ENCODE measurements at regions not wholly inside any gene's neighbourhood (a gene's known extent, or its start where the extent isn't known, plus 50 kb on each side); places are given as distances from the start of the nearest gene placed in this dataset.

- intact Hi-C loops (cut with micrococcal nuclease) = no loop called here
- no peak for DNase-seq
- ChIA-PET CTCF (no interaction called here), POLR2A (no interaction called here)
- peaks cover 4% of the 10 kb centered on the region for H3K9me3 Mint-ChIP-seq
- H3K4me3 Mint-ChIP-seq = no peak overlapping the region
- no peak for ATAC-seq
- no peaks in the 10 kb centered on the region for H3K27me3 Mint-ChIP-seq
- TF ChIP-seq, protein P1, sequence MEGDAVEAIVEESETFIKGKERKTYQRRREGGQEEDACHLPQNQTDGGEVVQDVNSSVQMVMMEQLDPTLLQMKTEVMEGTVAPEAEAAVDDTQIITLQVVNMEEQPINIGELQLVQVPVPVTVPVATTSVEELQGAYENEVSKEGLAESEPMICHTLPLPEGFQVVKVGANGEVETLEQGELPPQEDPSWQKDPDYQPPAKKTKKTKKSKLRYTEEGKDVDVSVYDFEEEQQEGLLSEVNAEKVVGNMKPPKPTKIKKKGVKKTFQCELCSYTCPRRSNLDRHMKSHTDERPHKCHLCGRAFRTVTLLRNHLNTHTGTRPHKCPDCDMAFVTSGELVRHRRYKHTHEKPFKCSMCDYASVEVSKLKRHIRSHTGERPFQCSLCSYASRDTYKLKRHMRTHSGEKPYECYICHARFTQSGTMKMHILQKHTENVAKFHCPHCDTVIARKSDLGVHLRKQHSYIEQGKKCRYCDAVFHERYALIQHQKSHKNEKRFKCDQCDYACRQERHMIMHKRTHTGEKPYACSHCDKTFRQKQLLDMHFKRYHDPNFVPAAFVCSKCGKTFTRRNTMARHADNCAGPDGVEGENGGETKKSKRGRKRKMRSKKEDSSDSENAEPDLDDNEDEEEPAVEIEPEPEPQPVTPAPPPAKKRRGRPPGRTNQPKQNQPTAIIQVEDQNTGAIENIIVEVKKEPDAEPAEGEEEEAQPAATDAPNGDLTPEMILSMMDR (IDR thresholded peaks at IDR 0.05) = no peak
- H3K4me1 Mint-ChIP-seq (ENCODE audit: low read depth) = no peaks in the 10 kb centered on the region
- H3K36me3 Mint-ChIP-seq (ENCODE audit: low read depth) = no peaks in the 10 kb centered on the region
- H3K27ac Mint-ChIP-seq = no peak overlapping the region
These were observed 521.7 kb upstream of the FZD8 start for GRCh38 chr10:36163827-36164226.

DNA sequence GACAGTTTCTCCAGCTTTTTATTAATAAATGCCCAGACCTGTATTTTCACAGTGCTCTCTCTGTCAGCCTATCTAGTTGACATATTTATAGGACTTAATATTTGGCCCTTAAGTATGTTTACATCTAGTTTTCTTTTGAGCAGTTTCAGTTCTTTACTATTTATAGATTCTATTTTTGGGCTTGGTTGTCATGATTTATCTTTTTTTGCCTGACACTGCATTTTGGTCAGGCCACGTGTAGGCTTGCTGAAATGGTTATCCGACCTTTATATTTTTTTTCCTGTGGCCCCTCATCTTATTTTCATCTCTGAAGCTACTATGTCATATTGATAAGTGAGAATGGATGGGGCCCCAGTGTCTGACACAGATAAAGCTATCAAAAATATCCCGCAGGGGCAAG lies 515.4 kb upstream of the FZD8 start:
- TF ChIP-seq, protein P1 (IDR thresholded peaks at IDR 0.05) = no peak

DNA sequence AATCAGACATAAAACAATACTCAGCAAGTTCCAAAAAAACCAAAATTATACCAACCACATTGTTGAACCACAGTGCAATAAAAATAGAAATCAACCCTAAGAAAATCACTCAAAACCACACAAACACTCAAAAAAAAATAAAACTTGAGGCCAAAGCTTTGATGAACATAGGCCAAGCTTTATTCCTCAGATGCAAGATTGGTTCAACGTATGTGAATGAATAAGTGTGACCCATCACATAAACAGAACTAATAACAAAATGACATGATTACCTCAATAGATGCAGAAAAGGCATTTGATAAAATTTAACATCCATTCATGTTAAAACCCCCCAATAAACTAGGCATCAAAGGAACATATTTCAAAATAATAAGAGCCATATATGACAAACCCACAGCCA lies 506.1 kb upstream of the FZD8 start:
- Mint-ChIP-seq H3K9me3 (peaks cover 9% of the 10 kb centered on the region), H3K36me3 (ENCODE audit: low read depth) (no peaks in the 10 kb centered on the region)
- intact Hi-C loops (cut with micrococcal nuclease) = no loop called here

More for the DNA sequence above, 515.4 kb upstream of the FZD8 start:
- no peak for DNase-seq
- H3K9me3 Mint-ChIP-seq = peaks cover 8% of the 10 kb centered on the region
- H3K36me3 Mint-ChIP-seq (ENCODE audit: low read depth) = no peaks in the 10 kb centered on the region
- no peak overlapping the region for H3K27ac Mint-ChIP-seq
- intact Hi-C loops (cut with micrococcal nuclease) = no loop called here
- H3K27me3 Mint-ChIP-seq = no peaks in the 10 kb centered on the region
- H3K4me1 Mint-ChIP-seq (ENCODE audit: low read depth) = no peaks in the 10 kb centered on the region
- CTCF ChIA-PET = no interaction called here
- H3K4me3 Mint-ChIP-seq = no peak overlapping the region
- POLR2A ChIA-PET = interaction anchor here (1.0 kb wide), 2 partner anchors 10 to 31 kb away, joined by 3 to 6 read pairs; no protein-coding TSS in a partner anchor
- ATAC-seq = no peak

GRCh38 chr10:36147529-36147928 lies 505.4 kb upstream of the FZD8 start:
- Mint-ChIP-seq H3K36me3 (ENCODE audit: low read depth) (no peaks in the 10 kb centered on the region), H3K4me3 (no peak overlapping the region), H3K9me3 (peaks cover 9% of the 10 kb centered on the region), H3K27me3 (no peaks in the 10 kb centered on the region), H3K27ac (no peak overlapping the region), H3K4me1 (ENCODE audit: low read depth) (no peaks in the 10 kb centered on the region)
- TF ChIP-seq, protein P1 (IDR thresholded peaks at IDR 0.05) = no peak
- ATAC-seq (no peak), DNase-seq (no peak)
- CTCF ChIA-PET = no interaction called here
- POLR2A ChIA-PET = no interaction called here
- intact Hi-C loops (cut with micrococcal nuclease) = no loop called here

More for the DNA sequence above, 506.1 kb upstream of the FZD8 start:
- ChIA-PET POLR2A (no interaction called here), CTCF (no interaction called here)
- no peak for DNase-seq
- Mint-ChIP-seq H3K27me3 (no peaks in the 10 kb centered on the region), H3K4me3 (no peak overlapping the region), H3K27ac (no peak overlapping the region), H3K4me1 (ENCODE audit: low read depth) (no peaks in the 10 kb centered on the region)
- TF ChIP-seq, protein P1 (IDR thresholded peaks at IDR 0.05) = no peak
- ATAC-seq = no peak

DNA sequence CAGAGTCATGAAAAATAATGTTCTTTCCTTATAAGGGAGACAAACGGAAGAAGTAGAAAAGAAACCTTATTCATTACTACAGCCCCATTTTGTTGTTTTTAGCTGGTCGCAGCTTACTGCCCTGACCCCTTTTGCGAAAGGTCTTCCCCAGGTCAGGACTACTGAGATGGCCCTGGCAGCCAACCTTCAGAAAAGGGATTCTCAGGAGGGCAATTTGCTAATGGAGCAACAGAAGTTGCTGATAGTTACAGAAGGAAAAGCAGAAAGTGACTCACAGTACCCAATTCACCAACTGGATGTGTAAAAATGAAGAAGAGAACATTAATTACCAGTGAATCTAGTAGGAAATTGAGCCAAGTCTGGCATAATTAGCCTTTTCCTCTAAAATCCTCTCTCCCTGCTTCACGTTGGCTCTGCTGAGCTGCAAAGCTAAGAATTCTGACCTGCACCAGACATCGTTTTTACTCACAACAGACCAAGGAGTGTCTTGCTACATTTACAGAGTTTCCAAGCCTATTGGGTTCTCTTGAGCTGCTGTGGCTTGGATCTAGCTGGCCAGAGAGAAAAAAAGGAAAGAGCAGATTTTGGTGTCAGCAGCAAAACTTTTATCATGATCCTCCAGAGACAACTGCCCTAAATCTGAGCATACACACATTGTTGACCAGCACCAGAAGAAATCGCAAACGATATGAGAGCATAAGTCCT lies 499.9 kb upstream of the FZD8 start:
- Mint-ChIP-seq H3K4me3 (no peak overlapping the region), H3K36me3 (ENCODE audit: low read depth) (no peaks in the 10 kb centered on the region), H3K4me1 (ENCODE audit: low read depth) (no peaks in the 10 kb centered on the region), H3K27me3 (no peaks in the 10 kb centered on the region), H3K9me3 (peaks cover 5% of the 10 kb centered on the region), H3K27ac (no peak overlapping the region)
- TF ChIP-seq, protein P1 (IDR thresholded peaks at IDR 0.05) = no peak
- CTCF ChIA-PET = no interaction called here
- POLR2A ChIA-PET = no interaction called here
- no peak for ATAC-seq
- intact Hi-C loops (cut with micrococcal nuclease) = no loop called here
- no peak for DNase-seq
